Transverse colon (tissue), 3 donors: ENCODE measurements at regions not wholly inside any gene's neighbourhood (a gene's known extent, or its start where the extent isn't known, plus 50 kb on each side); places are given as distances from the start of the nearest gene placed in this dataset.

Experiments used
- CTCF ChIP-seq, 5 experiments: fragments of 200-600 bp in 3 of 5; fragments of 450-650 bp in 2 of 5; sonication (generic) in 3 of 5; IDR thresholded peaks; 1 replicate in 2 of 5; 2 replicates in 3 of 5; pipeline ENCODE4 v1.5.1; 2016 to 2017; ENCODE audit warnings: antibody characterized with exemption in 5 of 5, inconsistent platforms in 3 of 5, mild to moderate bottlenecking in 2 of 5, moderate library complexity in 1 of 5
- EP300 ChIP-seq: sonication (generic); formaldehyde crosslinking; IDR thresholded peaks from one replicate; pipeline ENCODE4 v1.6.1; 2017; ENCODE audit warnings: antibody characterized with exemption, low read depth
- POLR2A ChIP-seq: fragments of 450-650 bp; IDR thresholded peaks from one replicate; pipeline ENCODE4 v1.6.1; 2016; ENCODE audit warnings: antibody characterized with exemption, mild to moderate bottlenecking, moderate library complexity

GRCh38 chr6:150531957-150532356, 67.7 kb upstream of the PLEKHG1 start:
- TF ChIP-seq CTCF (IDR thresholded peaks at IDR 0.05): no peak
- no peak for TF ChIP-seq POLR2A
- TF ChIP-seq EP300: no peak
